ENCODE measurements at regions not wholly inside any gene's neighbourhood (a gene's known extent, or its start where the extent isn't known, plus 50 kb on each side); places are given as distances from the start of the nearest gene placed in this dataset.

- no peak for DNase-seq
- Mint-ChIP-seq H3K27me3 (no peaks in the 10 kb centered on the region), H3K9me3 (peaks cover 0 to 8% (median 3%) of the 10 kb centered on the region in 9 donors), H3K4me1 (no peaks in the 10 kb centered on the region), H3K36me3 (no peaks in the 10 kb centered on the region), H3K4me3 (no peak overlapping the region), H3K27ac (no peak overlapping the region)
- POLR2A ChIA-PET, result no interaction called here
- no peak for ATAC-seq
Measured at GRCh38 chr5:129356846-129357245, 103.3 kb upstream of the ADAMTS19 start.

- POLR2A ChIA-PET, result no interaction called here
- H3K9me3 Mint-ChIP-seq, result peaks cover 0 to 8% (median 3%) of the 10 kb centered on the region in 9 donors
- no peaks in the 10 kb centered on the region for H3K4me1 Mint-ChIP-seq
- no peak overlapping the region for H3K27ac Mint-ChIP-seq
- DNase-seq (no peak), ATAC-seq (no peak)
- H3K27me3 Mint-ChIP-seq, result no peaks in the 10 kb centered on the region
- no peak overlapping the region for H3K4me3 Mint-ChIP-seq
- no peaks in the 10 kb centered on the region for H3K36me3 Mint-ChIP-seq
Measured at GRCh38 chr5:129358069-129358468, 102.0 kb upstream of the ADAMTS19 start.

GRCh38 chr5:129359450-129359849 is 100.6 kb upstream of the ADAMTS19 start:
- H3K4me1 Mint-ChIP-seq, result no peaks in the 10 kb centered on the region
- H3K4me3 Mint-ChIP-seq, result no peak overlapping the region
- POLR2A ChIA-PET, result no interaction called here
- no peak overlapping the region for H3K27ac Mint-ChIP-seq
- H3K36me3 Mint-ChIP-seq, result no peaks in the 10 kb centered on the region
- DNase-seq, result no peak
- H3K27me3 Mint-ChIP-seq, result no peaks in the 10 kb centered on the region
- no peak for ATAC-seq
- H3K9me3 Mint-ChIP-seq, result peaks cover 0 to 5% (median 3%) of the 10 kb centered on the region in 9 donors

- no peak overlapping the region for H3K4me3 Mint-ChIP-seq
- no peak overlapping the region for H3K27ac Mint-ChIP-seq
- H3K27me3 Mint-ChIP-seq, result no peaks in the 10 kb centered on the region
- DNase-seq (no peak), ATAC-seq (no peak)
- H3K9me3 Mint-ChIP-seq, result peaks cover 5 to 19% (median 14%) of the 10 kb centered on the region in 9 donors
- H3K36me3 Mint-ChIP-seq, result peaks cover 0 to 9% (median 2%) of the 10 kb centered on the region in 3 donors
- H3K4me1 Mint-ChIP-seq, result no peaks in the 10 kb centered on the region
- POLR2A ChIA-PET, result no interaction called here
Measured at GRCh38 chr5:129361441-129362025, 98.6 kb upstream of the ADAMTS19 start.

GRCh38 chr5:129362456-129362855 is 97.6 kb upstream of the ADAMTS19 start:
- peaks cover 6 to 19% (median 15%) of the 10 kb centered on the region in 9 donors for H3K9me3 Mint-ChIP-seq
- H3K4me1 Mint-ChIP-seq, result no peaks in the 10 kb centered on the region
- DNase-seq (no peak), ATAC-seq (no peak)
- H3K27me3 Mint-ChIP-seq, result no peaks in the 10 kb centered on the region
- H3K36me3 Mint-ChIP-seq, result peaks cover 0 to 9% (median 2%) of the 10 kb centered on the region in 3 donors
- POLR2A ChIA-PET, result no interaction called here
- H3K27ac Mint-ChIP-seq, result no peak overlapping the region
- H3K4me3 Mint-ChIP-seq, result no peak overlapping the region

GRCh38 chr5:129363991-129364390 is 96.1 kb upstream of the ADAMTS19 start:
- H3K36me3 Mint-ChIP-seq, result peaks cover 0 to 9% (median 2%) of the 10 kb centered on the region in 3 donors
- ATAC-seq, result no peak

GRCh38 chr5:129367883-129368282 is 92.2 kb upstream of the ADAMTS19 start:
- peaks cover 0 to 9% (median 2%) of the 10 kb centered on the region in 3 donors for H3K36me3 Mint-ChIP-seq
- H3K9me3 Mint-ChIP-seq, result peaks cover 6 to 22% (median 15%) of the 10 kb centered on the region in 9 donors
- no peak overlapping the region for H3K27ac Mint-ChIP-seq
- DNase-seq (no peak), ATAC-seq (no peak)
- POLR2A ChIA-PET, result no interaction called here
- H3K4me1 Mint-ChIP-seq, result no peaks in the 10 kb centered on the region
- H3K4me3 Mint-ChIP-seq, result no peak overlapping the region
- no peaks in the 10 kb centered on the region for H3K27me3 Mint-ChIP-seq

More at GRCh38 chr5:129363991-129364390, 96.1 kb upstream of the ADAMTS19 start:
- no peak overlapping the region for H3K4me3 Mint-ChIP-seq
- DNase-seq, result no peak
- H3K9me3 Mint-ChIP-seq, result peaks cover 9 to 22% (median 17%) of the 10 kb centered on the region in 9 donors
- POLR2A ChIA-PET, result no interaction called here
- no peaks in the 10 kb centered on the region for H3K27me3 Mint-ChIP-seq
- H3K27ac Mint-ChIP-seq, result no peak overlapping the region
- H3K4me1 Mint-ChIP-seq, result no peaks in the 10 kb centered on the region

- no peaks in the 10 kb centered on the region for H3K27me3 Mint-ChIP-seq
- no peak for DNase-seq
- H3K4me3 Mint-ChIP-seq, result no peak overlapping the region
- H3K9me3 Mint-ChIP-seq, result peaks cover 0 to 6% (median 0%) of the 10 kb centered on the region in 9 donors
- H3K27ac Mint-ChIP-seq, result no peak overlapping the region
- H3K36me3 Mint-ChIP-seq, result no peaks in the 10 kb centered on the region
- no peaks in the 10 kb centered on the region for H3K4me1 Mint-ChIP-seq
- POLR2A ChIA-PET, result no interaction called here
- ATAC-seq, result no peak
Measured at GRCh38 chr5:129372025-129372424, 88.1 kb upstream of the ADAMTS19 start.

- no peak for DNase-seq
- no peak for ATAC-seq
- POLR2A ChIA-PET, result no interaction called here
- Mint-ChIP-seq H3K27me3 (peaks cover 0 to 3% (median 0%) of the 10 kb centered on the region in 5 donors), H3K9me3 (no peaks in the 10 kb centered on the region), H3K4me3 (no peak overlapping the region), H3K36me3 (no peaks in the 10 kb centered on the region), H3K27ac (no peak overlapping the region), H3K4me1 (no peaks in the 10 kb centered on the region)
Measured at GRCh38 chr5:129377504-129377903, 82.6 kb upstream of the ADAMTS19 start.

GRCh38 chr5:129378961-129379360 is 81.1 kb upstream of the ADAMTS19 start:
- ATAC-seq, result no peak
- Mint-ChIP-seq H3K36me3 (no peaks in the 10 kb centered on the region), H3K4me1 (no peaks in the 10 kb centered on the region), H3K4me3 (no peak overlapping the region), H3K9me3 (no peaks in the 10 kb centered on the region), H3K27ac (no peak overlapping the region), H3K27me3 (peaks cover 0 to 3% (median 0%) of the 10 kb centered on the region in 5 donors)
- POLR2A ChIA-PET, result no interaction called here
- no peak for DNase-seq

GRCh38 chr5:129379406-129379805 is 80.7 kb upstream of the ADAMTS19 start:
- peaks cover 0 to 3% (median 0%) of the 10 kb centered on the region in 5 donors for H3K27me3 Mint-ChIP-seq
- no peaks in the 10 kb centered on the region for H3K9me3 Mint-ChIP-seq
- ATAC-seq, result no peak

GRCh38 chr5:129382921-129383672 is 77.0 kb upstream of the ADAMTS19 start:
- Mint-ChIP-seq H3K27me3 (peaks cover 0 to 2% (median 0%) of the 10 kb centered on the region in 5 donors), H3K36me3 (no peaks in the 10 kb centered on the region), H3K9me3 (peaks cover 0 to 2% (median 0%) of the 10 kb centered on the region in 9 donors), H3K4me3 (no peak overlapping the region), H3K4me1 (no peaks in the 10 kb centered on the region), H3K27ac (no peak overlapping the region)
- ATAC-seq (no peak), DNase-seq (no peak)
- POLR2A ChIA-PET, result no interaction called here

More at GRCh38 chr5:129379406-129379805, 80.7 kb upstream of the ADAMTS19 start:
- DNase-seq, result no peak
- no peak overlapping the region for H3K27ac Mint-ChIP-seq
- H3K36me3 Mint-ChIP-seq, result no peaks in the 10 kb centered on the region
- no peaks in the 10 kb centered on the region for H3K4me1 Mint-ChIP-seq
- no peak overlapping the region for H3K4me3 Mint-ChIP-seq
- POLR2A ChIA-PET, result no interaction called here

- POLR2A ChIA-PET, result no interaction called here
- Mint-ChIP-seq H3K4me1 (no peaks in the 10 kb centered on the region), H3K27me3 (no peaks in the 10 kb centered on the region), H3K36me3 (no peaks in the 10 kb centered on the region), H3K27ac (no peak overlapping the region), H3K4me3 (no peak overlapping the region), H3K9me3 (peaks cover 0 to 2% (median 0%) of the 10 kb centered on the region in 9 donors)
- DNase-seq (no peak), ATAC-seq (no peak)
Measured at GRCh38 chr5:129384193-129384592, 75.9 kb upstream of the ADAMTS19 start.
